Fibroblast of lung (primary cell): ENCODE measurements at regions not wholly inside any gene's neighbourhood (a gene's known extent, or its start where the extent isn't known, plus 50 kb on each side); places are given as distances from the start of the nearest gene placed in this dataset.

ENCODE experiments used
- CTCF ChIP-seq, 2 donors: IDR thresholded peaks in 1 of 2; conservative IDR thresholded peaks in 1 of 2; 1 replicate in 1 of 2; 2 replicates in 1 of 2; pipeline ENCODE4 v1.5.1; 2011 to 2012; ENCODE audit warnings: low read length in 2 of 2, control low read depth in 1 of 2, inconsistent platforms in 1 of 2, low read depth in 1 of 2, mild to moderate bottlenecking in 1 of 2
- EZH2 ChIP-seq: IDR thresholded peaks from 2 replicates; pipeline ENCODE4 v1.5.1; 2012; ENCODE audit warnings: low read length, control low read depth, mild to moderate bottlenecking; ENCODE audit errors: missing control alignments

GRCh38 chr6:8764733-8765132, 329.4 kb upstream of the SLC35B3 start:
- TF ChIP-seq CTCF (conservative IDR thresholded peaks at IDR 0.05 in 1 of 2, IDR thresholded peaks at IDR 0.05 in 1 of 2; ENCODE audit: low read depth in 1 of 2, low read length in 2 of 2) (no peak), EZH2 (no peak)
